ENCODE measurements at regions not wholly inside any gene's neighbourhood (a gene's known extent, or its start where the extent isn't known, plus 50 kb on each side); places are given as distances from the start of the nearest gene placed in this dataset.

DNA sequence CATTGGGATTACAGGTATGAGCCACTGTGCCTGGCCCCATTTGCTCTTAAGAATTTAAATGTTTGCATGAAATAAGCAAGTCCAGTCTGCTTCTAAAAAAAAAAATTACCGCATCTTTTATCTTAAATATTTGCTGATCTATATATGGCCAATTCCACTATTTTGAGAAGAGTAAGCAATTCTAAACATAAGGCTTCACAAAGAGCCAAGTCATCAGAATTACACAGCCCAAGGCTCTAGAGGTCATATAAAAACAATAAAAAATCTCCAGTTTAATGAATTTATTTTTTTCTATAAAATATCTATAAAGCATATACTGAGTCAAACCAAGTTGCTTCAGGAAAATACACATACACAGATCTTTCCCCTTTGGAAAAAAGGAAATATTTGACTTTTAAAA lies 79.0 kb upstream of the CPNE8 start:
- no peaks in the 10 kb centered on the region for H3K36me3 ChIP-seq (ENCODE audit: control insufficient read depth in 2 of 2, insufficient read depth in 1 of 2, low read length in 2 of 2)
- no peaks in the 10 kb centered on the region for H3K4me1 ChIP-seq (ENCODE audit: control insufficient read depth, insufficient read depth, low read length)
- ChIA-PET POLR2A (no interaction called here), CTCF (interaction anchor here (0.6 to 0.8 kb wide), 2 partner anchors 10 to 12 kb away, joined by 3 to 4 read pairs; no protein-coding TSS in a partner anchor)
- no peak overlapping the region for H3K4me3 ChIP-seq (ENCODE audit: low read depth, low read length)
- no peaks in the 10 kb centered on the region for H3K9me3 ChIP-seq (ENCODE audit: control insufficient read depth, insufficient read depth, low read depth, low read length)
- H3K27ac ChIP-seq (ENCODE audit: extremely low read depth, low read depth, low read length) = no peak overlapping the region
- TF ChIP-seq ZNF239 (tag by site-specific recombination; IDR thresholded peaks at IDR 0.05) (no peak), ZNF76 (tag by site-specific recombination; IDR thresholded peaks at IDR 0.05; ENCODE audit: borderline replicate concordance, low read depth) (no peak), KLF8 (tag by site-specific recombination; IDR thresholded peaks at IDR 0.05) (no peak), ZNF155 (tag by site-specific recombination; IDR thresholded peaks at IDR 0.05) (no peak)

DNA sequence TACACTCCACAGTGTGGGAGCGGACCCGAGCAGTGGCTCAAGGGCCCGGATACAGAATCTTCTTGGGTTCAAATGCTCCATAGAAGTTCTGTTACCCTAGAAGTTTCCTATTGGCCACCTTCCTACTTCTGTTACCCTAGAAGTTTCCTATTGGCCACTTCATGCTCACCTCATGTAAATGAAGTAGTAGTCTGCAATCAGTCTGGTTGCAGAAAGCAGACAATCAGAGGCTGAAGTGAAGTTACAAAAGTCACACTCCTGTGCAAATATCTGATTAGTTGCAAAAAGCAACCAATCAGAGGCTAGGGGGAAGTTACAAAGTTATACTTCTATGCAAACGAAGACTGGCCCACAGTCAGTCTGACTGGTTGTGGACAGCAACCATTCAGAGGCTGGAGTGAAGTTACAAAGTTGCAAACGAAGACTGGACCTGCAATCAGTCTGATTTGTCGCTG lies 77.8 kb upstream of the CPNE8 start:
- Histone ChIP-seq H3K27ac (ENCODE audit: extremely low read depth, low read depth, low read length) (no peak overlapping the region), H3K9me3 (ENCODE audit: control insufficient read depth, insufficient read depth, low read depth, low read length) (no peaks in the 10 kb centered on the region), H3K36me3 (ENCODE audit: control insufficient read depth in 2 of 2, insufficient read depth in 1 of 2, low read length in 2 of 2) (no peaks in the 10 kb centered on the region), H3K4me1 (ENCODE audit: control insufficient read depth, insufficient read depth, low read length) (no peaks in the 10 kb centered on the region), H3K4me3 (ENCODE audit: low read depth, low read length) (no peak overlapping the region)
- ChIA-PET CTCF (interaction anchor here (1.0 kb wide), 1 partner anchor 119 kb away, joined by 3 read pairs; no protein-coding TSS in a partner anchor), POLR2A (no interaction called here)
- TF ChIP-seq BCL11B (tag by site-specific recombination; IDR thresholded peaks at IDR 0.05; ENCODE audit: low read depth) (no peak), YY1 (tag by site-specific recombination; IDR thresholded peaks at IDR 0.05) (no peak), ZNF426 (tag by site-specific recombination; IDR thresholded peaks at IDR 0.05) (no peak), ZNF433 (tag by site-specific recombination; IDR thresholded peaks at IDR 0.05; ENCODE audit: low read depth) (no peak), ZNF266 (tag by site-specific recombination; IDR thresholded peaks at IDR 0.05; ENCODE audit: low read depth) (no peak), ZNF76 (tag by site-specific recombination; IDR thresholded peaks at IDR 0.05; ENCODE audit: borderline replicate concordance, low read depth) (no peak), ZNF239 (tag by site-specific recombination; IDR thresholded peaks at IDR 0.05) (no peak), ZNF677 (tag by site-specific recombination; IDR thresholded peaks at IDR 0.05) (no peak)
- TF ChIP-seq, protein P1, sequence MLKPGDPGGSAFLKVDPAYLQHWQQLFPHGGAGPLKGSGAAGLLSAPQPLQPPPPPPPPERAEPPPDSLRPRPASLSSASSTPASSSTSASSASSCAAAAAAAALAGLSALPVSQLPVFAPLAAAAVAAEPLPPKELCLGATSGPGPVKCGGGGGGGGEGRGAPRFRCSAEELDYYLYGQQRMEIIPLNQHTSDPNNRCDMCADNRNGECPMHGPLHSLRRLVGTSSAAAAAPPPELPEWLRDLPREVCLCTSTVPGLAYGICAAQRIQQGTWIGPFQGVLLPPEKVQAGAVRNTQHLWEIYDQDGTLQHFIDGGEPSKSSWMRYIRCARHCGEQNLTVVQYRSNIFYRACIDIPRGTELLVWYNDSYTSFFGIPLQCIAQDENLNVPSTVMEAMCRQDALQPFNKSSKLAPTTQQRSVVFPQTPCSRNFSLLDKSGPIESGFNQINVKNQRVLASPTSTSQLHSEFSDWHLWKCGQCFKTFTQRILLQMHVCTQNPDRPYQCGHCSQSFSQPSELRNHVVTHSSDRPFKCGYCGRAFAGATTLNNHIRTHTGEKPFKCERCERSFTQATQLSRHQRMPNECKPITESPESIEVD (tag by site-specific recombination; IDR thresholded peaks at IDR 0.05) = no peak
- TF ChIP-seq, protein P2, sequence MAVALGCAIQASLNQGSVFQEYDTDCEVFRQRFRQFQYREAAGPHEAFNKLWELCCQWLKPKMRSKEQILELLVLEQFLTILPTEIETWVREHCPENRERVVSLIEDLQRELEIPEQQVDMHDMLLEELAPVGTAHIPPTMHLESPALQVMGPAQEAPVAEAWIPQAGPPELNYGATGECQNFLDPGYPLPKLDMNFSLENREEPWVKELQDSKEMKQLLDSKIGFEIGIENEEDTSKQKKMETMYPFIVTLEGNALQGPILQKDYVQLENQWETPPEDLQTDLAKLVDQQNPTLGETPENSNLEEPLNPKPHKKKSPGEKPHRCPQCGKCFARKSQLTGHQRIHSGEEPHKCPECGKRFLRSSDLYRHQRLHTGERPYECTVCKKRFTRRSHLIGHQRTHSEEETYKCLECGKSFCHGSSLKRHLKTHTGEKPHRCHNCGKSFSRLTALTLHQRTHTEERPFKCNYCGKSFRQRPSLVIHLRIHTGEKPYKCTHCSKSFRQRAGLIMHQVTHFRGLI (tag by site-specific recombination; IDR thresholded peaks at IDR 0.05) = no peak
- TF ChIP-seq, protein P3, sequence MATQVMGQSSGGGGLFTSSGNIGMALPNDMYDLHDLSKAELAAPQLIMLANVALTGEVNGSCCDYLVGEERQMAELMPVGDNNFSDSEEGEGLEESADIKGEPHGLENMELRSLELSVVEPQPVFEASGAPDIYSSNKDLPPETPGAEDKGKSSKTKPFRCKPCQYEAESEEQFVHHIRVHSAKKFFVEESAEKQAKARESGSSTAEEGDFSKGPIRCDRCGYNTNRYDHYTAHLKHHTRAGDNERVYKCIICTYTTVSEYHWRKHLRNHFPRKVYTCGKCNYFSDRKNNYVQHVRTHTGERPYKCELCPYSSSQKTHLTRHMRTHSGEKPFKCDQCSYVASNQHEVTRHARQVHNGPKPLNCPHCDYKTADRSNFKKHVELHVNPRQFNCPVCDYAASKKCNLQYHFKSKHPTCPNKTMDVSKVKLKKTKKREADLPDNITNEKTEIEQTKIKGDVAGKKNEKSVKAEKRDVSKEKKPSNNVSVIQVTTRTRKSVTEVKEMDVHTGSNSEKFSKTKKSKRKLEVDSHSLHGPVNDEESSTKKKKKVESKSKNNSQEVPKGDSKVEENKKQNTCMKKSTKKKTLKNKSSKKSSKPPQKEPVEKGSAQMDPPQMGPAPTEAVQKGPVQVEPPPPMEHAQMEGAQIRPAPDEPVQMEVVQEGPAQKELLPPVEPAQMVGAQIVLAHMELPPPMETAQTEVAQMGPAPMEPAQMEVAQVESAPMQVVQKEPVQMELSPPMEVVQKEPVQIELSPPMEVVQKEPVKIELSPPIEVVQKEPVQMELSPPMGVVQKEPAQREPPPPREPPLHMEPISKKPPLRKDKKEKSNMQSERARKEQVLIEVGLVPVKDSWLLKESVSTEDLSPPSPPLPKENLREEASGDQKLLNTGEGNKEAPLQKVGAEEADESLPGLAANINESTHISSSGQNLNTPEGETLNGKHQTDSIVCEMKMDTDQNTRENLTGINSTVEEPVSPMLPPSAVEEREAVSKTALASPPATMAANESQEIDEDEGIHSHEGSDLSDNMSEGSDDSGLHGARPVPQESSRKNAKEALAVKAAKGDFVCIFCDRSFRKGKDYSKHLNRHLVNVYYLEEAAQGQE (tag by site-specific recombination; IDR thresholded peaks at IDR 0.05) = no peak
- TF ChIP-seq, protein P4, sequence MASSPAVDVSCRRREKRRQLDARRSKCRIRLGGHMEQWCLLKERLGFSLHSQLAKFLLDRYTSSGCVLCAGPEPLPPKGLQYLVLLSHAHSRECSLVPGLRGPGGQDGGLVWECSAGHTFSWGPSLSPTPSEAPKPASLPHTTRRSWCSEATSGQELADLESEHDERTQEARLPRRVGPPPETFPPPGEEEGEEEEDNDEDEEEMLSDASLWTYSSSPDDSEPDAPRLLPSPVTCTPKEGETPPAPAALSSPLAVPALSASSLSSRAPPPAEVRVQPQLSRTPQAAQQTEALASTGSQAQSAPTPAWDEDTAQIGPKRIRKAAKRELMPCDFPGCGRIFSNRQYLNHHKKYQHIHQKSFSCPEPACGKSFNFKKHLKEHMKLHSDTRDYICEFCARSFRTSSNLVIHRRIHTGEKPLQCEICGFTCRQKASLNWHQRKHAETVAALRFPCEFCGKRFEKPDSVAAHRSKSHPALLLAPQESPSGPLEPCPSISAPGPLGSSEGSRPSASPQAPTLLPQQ (tag by site-specific recombination; IDR thresholded peaks at IDR 0.05) = no peak
- TF ChIP-seq, protein P5, sequence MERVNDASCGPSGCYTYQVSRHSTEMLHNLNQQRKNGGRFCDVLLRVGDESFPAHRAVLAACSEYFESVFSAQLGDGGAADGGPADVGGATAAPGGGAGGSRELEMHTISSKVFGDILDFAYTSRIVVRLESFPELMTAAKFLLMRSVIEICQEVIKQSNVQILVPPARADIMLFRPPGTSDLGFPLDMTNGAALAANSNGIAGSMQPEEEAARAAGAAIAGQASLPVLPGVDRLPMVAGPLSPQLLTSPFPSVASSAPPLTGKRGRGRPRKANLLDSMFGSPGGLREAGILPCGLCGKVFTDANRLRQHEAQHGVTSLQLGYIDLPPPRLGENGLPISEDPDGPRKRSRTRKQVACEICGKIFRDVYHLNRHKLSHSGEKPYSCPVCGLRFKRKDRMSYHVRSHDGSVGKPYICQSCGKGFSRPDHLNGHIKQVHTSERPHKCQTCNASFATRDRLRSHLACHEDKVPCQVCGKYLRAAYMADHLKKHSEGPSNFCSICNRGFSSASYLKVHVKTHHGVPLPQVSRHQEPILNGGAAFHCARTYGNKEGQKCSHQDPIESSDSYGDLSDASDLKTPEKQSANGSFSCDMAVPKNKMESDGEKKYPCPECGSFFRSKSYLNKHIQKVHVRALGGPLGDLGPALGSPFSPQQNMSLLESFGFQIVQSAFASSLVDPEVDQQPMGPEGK (tag by site-specific recombination; IDR thresholded peaks at IDR 0.05) = no peak
- TF ChIP-seq, protein P6, sequence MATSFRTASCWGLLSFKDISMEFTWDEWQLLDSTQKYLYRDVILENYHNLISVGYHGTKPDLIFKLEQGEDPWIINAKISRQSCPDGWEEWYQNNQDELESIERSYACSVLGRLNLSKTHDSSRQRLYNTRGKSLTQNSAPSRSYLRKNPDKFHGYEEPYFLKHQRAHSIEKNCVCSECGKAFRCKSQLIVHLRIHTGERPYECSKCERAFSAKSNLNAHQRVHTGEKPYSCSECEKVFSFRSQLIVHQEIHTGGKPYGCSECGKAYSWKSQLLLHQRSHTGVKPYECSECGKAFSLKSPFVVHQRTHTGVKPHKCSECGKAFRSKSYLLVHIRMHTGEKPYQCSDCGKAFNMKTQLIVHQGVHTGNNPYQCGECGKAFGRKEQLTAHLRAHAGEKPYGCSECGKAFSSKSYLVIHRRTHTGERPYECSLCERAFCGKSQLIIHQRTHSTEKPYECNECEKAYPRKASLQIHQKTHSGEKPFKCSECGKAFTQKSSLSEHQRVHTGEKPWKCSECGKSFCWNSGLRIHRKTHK (tag by site-specific recombination; IDR thresholded peaks at IDR 0.05) = no peak
- TF ChIP-seq, protein P7, sequence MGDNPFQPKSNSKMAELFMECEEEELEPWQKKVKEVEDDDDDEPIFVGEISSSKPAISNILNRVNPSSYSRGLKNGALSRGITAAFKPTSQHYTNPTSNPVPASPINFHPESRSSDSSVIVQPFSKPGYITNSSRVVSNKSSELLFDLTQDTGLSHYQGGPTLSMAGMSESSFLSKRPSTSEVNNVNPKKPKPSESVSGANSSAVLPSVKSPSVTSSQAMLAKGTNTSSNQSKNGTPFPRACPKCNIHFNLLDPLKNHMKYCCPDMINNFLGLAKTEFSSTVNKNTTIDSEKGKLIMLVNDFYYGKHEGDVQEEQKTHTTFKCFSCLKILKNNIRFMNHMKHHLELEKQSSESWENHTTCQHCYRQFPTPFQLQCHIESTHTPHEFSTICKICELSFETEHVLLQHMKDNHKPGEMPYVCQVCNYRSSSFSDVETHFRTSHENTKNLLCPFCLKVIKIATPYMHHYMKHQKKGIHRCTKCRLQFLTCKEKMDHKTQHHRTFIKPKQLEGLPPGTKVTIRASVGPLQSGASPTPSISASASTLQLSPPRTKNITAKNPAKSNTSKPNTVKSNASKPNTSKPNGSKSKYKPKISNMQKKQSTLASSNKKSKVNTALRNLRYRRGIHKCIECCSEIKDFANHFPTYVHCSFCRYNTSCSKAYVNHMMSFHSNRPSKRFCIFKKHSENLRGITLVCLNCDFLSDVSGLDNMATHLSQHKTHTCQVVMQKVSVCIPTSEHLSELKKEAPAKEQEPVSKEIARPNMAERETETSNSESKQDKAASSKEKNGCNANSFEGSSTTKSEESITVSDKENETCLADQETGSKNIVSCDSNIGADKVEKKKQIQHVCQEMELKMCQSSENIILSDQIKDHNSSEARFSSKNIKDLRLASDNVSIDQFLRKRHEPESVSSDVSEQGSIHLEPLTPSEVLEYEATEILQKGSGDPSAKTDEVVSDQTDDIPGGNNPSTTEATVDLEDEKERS (tag by site-specific recombination; IDR thresholded peaks at IDR 0.05) = no peak

Measured in HEK293 (cell line).